ENCODE measurements at regions not wholly inside any gene's neighbourhood (a gene's known extent, or its start where the extent isn't known, plus 50 kb on each side); places are given as distances from the start of the nearest gene placed in this dataset.

- no peak for DNase-seq
Measured at GRCh38 chr1:209045331-209046057, 538.0 kb upstream of the CAMK1G start.

- DNase-seq: no peak
Measured at GRCh38 chr1:209046058-209046417, 537.5 kb upstream of the CAMK1G start.

- no peak for DNase-seq
Measured at GRCh38 chr1:209046935-209047334, 536.6 kb upstream of the CAMK1G start.

- DNase-seq: no peak
Measured at GRCh38 chr1:209048941-209049669, 534.4 kb upstream of the CAMK1G start.

GRCh38 chr1:209051570-209051969 lies 531.9 kb upstream of the CAMK1G start:
- DNase-seq: no peak

GRCh38 chr1:209053587-209053986 lies 529.9 kb upstream of the CAMK1G start:
- no peak for DNase-seq

GRCh38 chr1:209057083-209057482 lies 526.4 kb upstream of the CAMK1G start:
- no peak for DNase-seq

- no peak for DNase-seq
Measured at GRCh38 chr1:209057901-209058300, 525.6 kb upstream of the CAMK1G start.

GRCh38 chr1:209059376-209059775 lies 524.1 kb upstream of the CAMK1G start:
- no peak for DNase-seq

- DNase-seq: no peak
Measured at GRCh38 chr1:209059981-209060380, 523.5 kb upstream of the CAMK1G start.

GRCh38 chr1:209062081-209062620 lies 521.4 kb upstream of the CAMK1G start:
- no peak for DNase-seq

- DNase-seq: no peak
Measured at GRCh38 chr1:209062863-209063262, 520.7 kb upstream of the CAMK1G start.

GRCh38 chr1:209063767-209064659 lies 519.5 kb upstream of the CAMK1G start:
- no peak for DNase-seq

- no peak for DNase-seq
Measured at GRCh38 chr1:209064850-209065706, 518.4 kb upstream of the CAMK1G start.

- DNase-seq: no peak
Measured at GRCh38 chr1:209072481-209072880, 511.0 kb upstream of the CAMK1G start.

GRCh38 chr1:209073879-209074278 lies 509.6 kb upstream of the CAMK1G start:
- no peak for DNase-seq

GRCh38 chr1:209074575-209075250 lies 508.8 kb upstream of the CAMK1G start:
- no peak for DNase-seq

GRCh38 chr1:209076688-209077087 lies 506.8 kb upstream of the CAMK1G start:
- no peak for DNase-seq

- no peak for DNase-seq
Measured at GRCh38 chr1:209080170-209080781, 503.2 kb upstream of the CAMK1G start.

GRCh38 chr1:209086486-209087192 lies 496.9 kb upstream of the CAMK1G start:
- DNase-seq: no peak

- no peak for DNase-seq
Measured at GRCh38 chr1:209094384-209094783, 489.1 kb upstream of the CAMK1G start.
